ENCODE measurements at regions not wholly inside any gene's neighbourhood (a gene's known extent, or its start where the extent isn't known, plus 50 kb on each side); places are given as distances from the start of the nearest gene placed in this dataset.

- SMC1A ChIA-PET (ENCODE audit: uncharacterized antibody, unreplicated experiment): no interaction called here
- ATAC-seq: no peak
These were observed 84.0 kb upstream of the GSC start for GRCh38 chr14:94853920-94854319.

GRCh38 chr14:94850309-94851211, 80.6 kb upstream of the GSC start:
- RAD21 ChIA-PET (ENCODE audit: unreplicated experiment): no interaction called here
- FAIRE-seq: no peak
- POLR2A ChIA-PET: no interaction called here
- 28% methylated on average over 16 of the region's 16 CpGs for WGBS (ENCODE audit: insufficient coverage, insufficient replicate concordance, low lambda C conversion rate, missing lambda C conversion rate)
- H3K9me3 ChIP-seq (replicated peaks; ENCODE audit: control insufficient read depth, insufficient read depth, low read length): no peaks in the 10 kb centered on the region; the same call in 2 of the 3 replicates
- DNase-seq (ENCODE audit: low read depth, low spot score): no peak
- no peak overlapping the region for H2AFZ ChIP-seq (ENCODE audit: control insufficient read depth, low read depth, low read length)
- no peaks in the 10 kb centered on the region for H3K4me1 ChIP-seq (ENCODE audit: control insufficient read depth, insufficient read depth, low read length)
- in situ Hi-C loops (cut with MboI): no loop called here
- H3K27me3 ChIP-seq (replicated peaks in 1 of 2; ENCODE audit: control insufficient read depth in 2 of 2, insufficient read depth in 2 of 2, low read length in 1 of 2): no peaks in the 10 kb centered on the region
- intact Hi-C loops (cut with micrococcal nuclease; ENCODE audit: unreplicated experiment): no loop called here
- H3K4me3 ChIP-seq: no peak overlapping the region
- no peaks in the 10 kb centered on the region for H3K36me3 ChIP-seq (ENCODE audit: control insufficient read depth in 2 of 2, insufficient read depth in 2 of 2, low read length in 1 of 2)
- H3K27ac ChIP-seq (ENCODE audit: control insufficient read depth, insufficient read depth): no peak overlapping the region
- SMC1A ChIA-PET (ENCODE audit: uncharacterized antibody, unreplicated experiment): no interaction called here
- H4K20me1 ChIP-seq (ENCODE audit: control insufficient read depth, insufficient read depth): no peaks in the 10 kb centered on the region
- CTCF ChIA-PET: no interaction called here
- H3K79me2 ChIP-seq (ENCODE audit: control insufficient read depth, insufficient read depth, low read length): no peaks in the 10 kb centered on the region
- no peak overlapping the region for H3K9ac ChIP-seq (ENCODE audit: control insufficient read depth, insufficient read depth, low read length)
- no peak overlapping the region for H3K4me2 ChIP-seq (ENCODE audit: control insufficient read depth, insufficient read depth)
- ATAC-seq: no peak
- no TSS peak for BruUV-seq (replicated peaks)
- TF ChIP-seq CHD2 (IDR thresholded peaks at IDR 0.05; ENCODE audit: borderline replicate concordance, low read depth, low read length): no peak
- no peak for TF ChIP-seq ZNF217 (IDR thresholded peaks at IDR 0.05)
- TF ChIP-seq, protein P1, sequence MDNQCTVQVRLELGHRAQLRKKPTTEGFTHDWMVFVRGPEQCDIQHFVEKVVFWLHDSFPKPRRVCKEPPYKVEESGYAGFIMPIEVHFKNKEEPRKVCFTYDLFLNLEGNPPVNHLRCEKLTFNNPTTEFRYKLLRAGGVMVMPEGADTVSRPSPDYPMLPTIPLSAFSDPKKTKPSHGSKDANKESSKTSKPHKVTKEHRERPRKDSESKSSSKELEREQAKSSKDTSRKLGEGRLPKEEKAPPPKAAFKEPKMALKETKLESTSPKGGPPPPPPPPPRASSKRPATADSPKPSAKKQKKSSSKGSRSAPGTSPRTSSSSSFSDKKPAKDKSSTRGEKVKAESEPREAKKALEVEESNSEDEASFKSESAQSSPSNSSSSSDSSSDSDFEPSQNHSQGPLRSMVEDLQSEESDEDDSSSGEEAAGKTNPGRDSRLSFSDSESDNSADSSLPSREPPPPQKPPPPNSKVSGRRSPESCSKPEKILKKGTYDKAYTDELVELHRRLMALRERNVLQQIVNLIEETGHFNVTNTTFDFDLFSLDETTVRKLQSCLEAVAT (IDR thresholded peaks at IDR 0.05): no peak
- no peak for TF ChIP-seq ZNF687 (IDR thresholded peaks at IDR 0.05)
- TF ChIP-seq PAX5 (IDR thresholded peaks at IDR 0.05; ENCODE audit: borderline replicate concordance, low read depth, low read length): no peak
- TF ChIP-seq CREM (IDR thresholded peaks at IDR 0.05; ENCODE audit: low read depth): no peak
- TF ChIP-seq, protein P2, sequence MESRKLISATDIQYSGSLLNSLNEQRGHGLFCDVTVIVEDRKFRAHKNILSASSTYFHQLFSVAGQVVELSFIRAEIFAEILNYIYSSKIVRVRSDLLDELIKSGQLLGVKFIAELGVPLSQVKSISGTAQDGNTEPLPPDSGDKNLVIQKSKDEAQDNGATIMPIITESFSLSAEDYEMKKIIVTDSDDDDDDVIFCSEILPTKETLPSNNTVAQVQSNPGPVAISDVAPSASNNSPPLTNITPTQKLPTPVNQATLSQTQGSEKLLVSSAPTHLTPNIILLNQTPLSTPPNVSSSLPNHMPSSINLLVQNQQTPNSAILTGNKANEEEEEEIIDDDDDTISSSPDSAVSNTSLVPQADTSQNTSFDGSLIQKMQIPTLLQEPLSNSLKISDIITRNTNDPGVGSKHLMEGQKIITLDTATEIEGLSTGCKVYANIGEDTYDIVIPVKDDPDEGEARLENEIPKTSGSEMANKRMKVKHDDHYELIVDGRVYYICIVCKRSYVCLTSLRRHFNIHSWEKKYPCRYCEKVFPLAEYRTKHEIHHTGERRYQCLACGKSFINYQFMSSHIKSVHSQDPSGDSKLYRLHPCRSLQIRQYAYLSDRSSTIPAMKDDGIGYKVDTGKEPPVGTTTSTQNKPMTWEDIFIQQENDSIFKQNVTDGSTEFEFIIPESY (IDR thresholded peaks at IDR 0.05): no peak
- TF ChIP-seq TCF3 (IDR thresholded peaks at IDR 0.05; ENCODE audit: borderline replicate concordance, insufficient read depth, low read depth, low read length): no peak

More at GRCh38 chr14:94853920-94854319, 84.0 kb upstream of the GSC start:
- Histone ChIP-seq H3K9ac (ENCODE audit: control insufficient read depth, insufficient read depth, low read length) (no peak overlapping the region), H2AFZ (ENCODE audit: control insufficient read depth, low read depth, low read length) (no peak overlapping the region), H3K4me3 (no peak overlapping the region), H3K4me1 (ENCODE audit: control insufficient read depth, insufficient read depth, low read length) (no peaks in the 10 kb centered on the region), H3K79me2 (ENCODE audit: control insufficient read depth, insufficient read depth, low read length) (no peaks in the 10 kb centered on the region), H3K9me3 (replicated peaks; ENCODE audit: control insufficient read depth, insufficient read depth, low read length) (no peaks in the 10 kb centered on the region; the same call in 2 of the 3 replicates), H4K20me1 (ENCODE audit: control insufficient read depth, insufficient read depth) (no peaks in the 10 kb centered on the region), H3K27me3 (replicated peaks in 1 of 2; ENCODE audit: control insufficient read depth in 2 of 2, insufficient read depth in 2 of 2, low read length in 1 of 2) (no peaks in the 10 kb centered on the region; a peak in 1 of 4 replicates), H3K36me3 (ENCODE audit: control insufficient read depth in 2 of 2, insufficient read depth in 2 of 2, low read length in 1 of 2) (no peaks in the 10 kb centered on the region), H3K27ac (ENCODE audit: control insufficient read depth, insufficient read depth) (no peak overlapping the region), H3K4me2 (ENCODE audit: control insufficient read depth, insufficient read depth) (no peak overlapping the region)
- TF ChIP-seq NFYB (IDR thresholded peaks at IDR 0.05; ENCODE audit: insufficient read depth, low read depth, low read length): no peak
- 38% methylated on average over 3 of the region's 3 CpGs for WGBS (ENCODE audit: insufficient coverage, insufficient replicate concordance, low lambda C conversion rate, missing lambda C conversion rate)
- ChIA-PET RAD21 (ENCODE audit: unreplicated experiment) (no interaction called here), POLR2A (no interaction called here), CTCF (no interaction called here)
- FAIRE-seq: no peak
- in situ Hi-C loops (cut with MboI) (no loop called here), intact Hi-C loops (cut with micrococcal nuclease; ENCODE audit: unreplicated experiment) (no loop called here)
- no TSS peak for BruUV-seq (replicated peaks)
- DNase-seq (ENCODE audit: low read depth, low spot score): no peak

All from GM12878 (cell line).